Fibroblast of lung (primary cell): ENCODE measurements at regions not wholly inside any gene's neighbourhood (a gene's known extent, or its start where the extent isn't known, plus 50 kb on each side); places are given as distances from the start of the nearest gene placed in this dataset.

Experiments
- EZH2 ChIP-seq: IDR thresholded peaks from 2 replicates; pipeline ENCODE4 v1.5.1; 2012; ENCODE audit warnings: low read length, control low read depth, mild to moderate bottlenecking; ENCODE audit errors: missing control alignments
- TF ChIP-seq, protein P1 (sequence below), 2 donors: IDR thresholded peaks in 1 of 2; conservative IDR thresholded peaks in 1 of 2; 1 replicate in 1 of 2; 2 replicates in 1 of 2; pipeline ENCODE4 v1.5.1; 2011 to 2012; ENCODE audit warnings: low read length in 2 of 2, control low read depth in 1 of 2, inconsistent platforms in 1 of 2, low read depth in 1 of 2, mild to moderate bottlenecking in 1 of 2

DNA sequence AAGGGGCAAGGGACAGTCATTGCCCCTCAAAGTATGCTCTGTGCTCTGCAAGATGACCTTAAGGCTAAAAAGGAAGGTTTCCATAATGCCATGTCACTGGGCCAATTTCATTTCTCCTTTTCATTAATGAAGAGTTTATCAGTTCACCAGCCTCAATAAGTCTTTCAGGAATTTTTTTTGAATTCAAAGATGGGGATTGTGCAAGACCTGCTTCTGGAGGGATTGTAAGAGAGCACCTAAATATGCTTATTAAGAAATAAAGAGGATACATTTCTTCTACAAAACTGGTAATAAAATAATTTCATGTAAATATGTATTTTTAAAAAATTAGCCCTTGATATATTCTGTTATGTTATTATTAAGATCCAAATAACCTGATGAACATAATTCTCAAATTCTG is 86.8 kb upstream of the RGS4 start:
- TF ChIP-seq, protein P1, sequence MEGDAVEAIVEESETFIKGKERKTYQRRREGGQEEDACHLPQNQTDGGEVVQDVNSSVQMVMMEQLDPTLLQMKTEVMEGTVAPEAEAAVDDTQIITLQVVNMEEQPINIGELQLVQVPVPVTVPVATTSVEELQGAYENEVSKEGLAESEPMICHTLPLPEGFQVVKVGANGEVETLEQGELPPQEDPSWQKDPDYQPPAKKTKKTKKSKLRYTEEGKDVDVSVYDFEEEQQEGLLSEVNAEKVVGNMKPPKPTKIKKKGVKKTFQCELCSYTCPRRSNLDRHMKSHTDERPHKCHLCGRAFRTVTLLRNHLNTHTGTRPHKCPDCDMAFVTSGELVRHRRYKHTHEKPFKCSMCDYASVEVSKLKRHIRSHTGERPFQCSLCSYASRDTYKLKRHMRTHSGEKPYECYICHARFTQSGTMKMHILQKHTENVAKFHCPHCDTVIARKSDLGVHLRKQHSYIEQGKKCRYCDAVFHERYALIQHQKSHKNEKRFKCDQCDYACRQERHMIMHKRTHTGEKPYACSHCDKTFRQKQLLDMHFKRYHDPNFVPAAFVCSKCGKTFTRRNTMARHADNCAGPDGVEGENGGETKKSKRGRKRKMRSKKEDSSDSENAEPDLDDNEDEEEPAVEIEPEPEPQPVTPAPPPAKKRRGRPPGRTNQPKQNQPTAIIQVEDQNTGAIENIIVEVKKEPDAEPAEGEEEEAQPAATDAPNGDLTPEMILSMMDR (conservative IDR thresholded peaks at IDR 0.05 in 1 of 2, IDR thresholded peaks at IDR 0.05 in 1 of 2; ENCODE audit: low read depth in 1 of 2, low read length in 2 of 2), result no peak
- TF ChIP-seq EZH2, result no peak
